OCI-LY7 (cell line): ENCODE measurements at regions not wholly inside any gene's neighbourhood (a gene's known extent, or its start where the extent isn't known, plus 50 kb on each side); places are given as distances from the start of the nearest gene placed in this dataset.

Experiments
- BruUV-seq: library from RNA; stranded (reverse); fragments of 400-500 nt; replicated peaks from 2 replicates; lab custom pipeline; 2021; lab: Mats Ljungman, UMichigan
- CTCF ChIA-PET: fragments of 300-600 bp; sonication (Branson Sonifier 250); formaldehyde crosslinking; loops from one replicate; lab custom pipeline; 2022; ENCODE audit warnings: antibody characterized with exemption; ENCODE audit not compliant: unreplicated experiment; lab: Charles Lee
- POLR2A ChIA-PET: fragments of 300-600 bp; sonication (Branson Sonifier 250); formaldehyde crosslinking; loops from one replicate; lab custom pipeline; 2022; ENCODE audit warnings: antibody characterized with exemption; lab: Charles Lee
- DNase-seq: peaks from one replicate; pipeline ENCODE4 v3.0.0-alpha.2; 2015; ENCODE audit warnings: low spot score
- H2AFZ ChIP-seq: fragments of 200-600 bp; sonication (generic), shearing (Covaris generic); 2 replicates; pipeline ENCODE4 v1.6.1; 2014; ENCODE audit warnings: mild to moderate bottlenecking, antibody characterized with exemption, low read length, moderate library complexity
- H3K27ac ChIP-seq: fragments of 200-600 bp; sonication (generic); 2 replicates; pipeline ENCODE4 v1.5.1; 2014; ENCODE audit warnings: mixed run types, low read depth, mild to moderate bottlenecking, moderate library complexity, low read length, inconsistent platforms; ENCODE audit not compliant: poor library complexity, severe bottlenecking
- H3K36me3 ChIP-seq: fragments of 200-600 bp; sonication (generic); 2 replicates; pipeline ENCODE4 v1.6.1; 2014; ENCODE audit warnings: mild to moderate bottlenecking, antibody characterized with exemption, low read length, moderate library complexity, mixed read lengths; ENCODE audit not compliant: insufficient read depth
- H3K4me1 ChIP-seq: fragments of 200-600 bp; sonication (generic); 2 replicates; pipeline ENCODE4 v1.5.1; 2014; ENCODE audit warnings: mild to moderate bottlenecking, low read length; ENCODE audit not compliant: insufficient read depth, poor library complexity, severe bottlenecking
- H3K4me2 ChIP-seq: fragments of 200-600 bp; sonication (generic); 2 replicates; pipeline ENCODE4 v1.6.1; 2014; ENCODE audit warnings: mild to moderate bottlenecking, low read length
- H3K4me3 ChIP-seq: fragments of 200-600 bp; sonication (generic); 2 replicates; pipeline ENCODE4 v1.5.1; 2014; ENCODE audit warnings: mild to moderate bottlenecking, low read depth, low read length; ENCODE audit not compliant: poor library complexity, severe bottlenecking
- H3K79me2 ChIP-seq: fragments of 200-600 bp; sonication (generic); 2 replicates; pipeline ENCODE4 v1.6.1; 2016; ENCODE audit warnings: low read depth, mild to moderate bottlenecking, low read length, moderate library complexity, mixed read lengths; ENCODE audit not compliant: insufficient read depth
- H3K9me2 ChIP-seq: fragments of 200-600 bp; sonication (generic); 2 replicates; pipeline ENCODE4 v1.6.1; 2016; ENCODE audit warnings: mild to moderate bottlenecking, low read length, mixed read lengths; ENCODE audit not compliant: insufficient read depth
- H3K9me3 ChIP-seq: fragments of 200-600 bp; sonication (generic); 2 replicates; pipeline ENCODE4 v1.6.1; 2014; ENCODE audit warnings: mild to moderate bottlenecking, mixed run types, low read length, mixed read lengths
- H4K20me1 ChIP-seq: fragments of 200-600 bp; sonication (generic); 2 replicates; pipeline ENCODE4 v1.6.1; 2014; ENCODE audit warnings: mild to moderate bottlenecking, antibody characterized with exemption, low read length, moderate library complexity, mixed read lengths; ENCODE audit not compliant: insufficient read depth
- EZH2phosphoT487 ChIP-seq: fragments of 200-600 bp; sonication (generic); IDR thresholded peaks from 2 replicates; pipeline ENCODE4 v1.6.1; 2018; ENCODE audit warnings: low read depth, borderline replicate concordance, mild to moderate bottlenecking, mixed run types, antibody characterized with exemption, low read length, moderate library complexity, mixed read lengths
- intact Hi-C: fragments of 100-400 bp; cut with micrococcal nuclease; formaldehyde crosslinking; loops from one replicate; pipeline ENCODE4 v1.10.0; 2022; ENCODE audit not compliant: unreplicated experiment
- TF ChIP-seq, protein P1 (sequence below): fragments of 200-600 bp; sonication (generic); conservative IDR thresholded peaks from 2 replicates; pipeline ENCODE4 v1.5.1; 2014; ENCODE audit warnings: mild to moderate bottlenecking, antibody characterized with exemption, low read length, moderate library complexity, mixed read lengths

DNA sequence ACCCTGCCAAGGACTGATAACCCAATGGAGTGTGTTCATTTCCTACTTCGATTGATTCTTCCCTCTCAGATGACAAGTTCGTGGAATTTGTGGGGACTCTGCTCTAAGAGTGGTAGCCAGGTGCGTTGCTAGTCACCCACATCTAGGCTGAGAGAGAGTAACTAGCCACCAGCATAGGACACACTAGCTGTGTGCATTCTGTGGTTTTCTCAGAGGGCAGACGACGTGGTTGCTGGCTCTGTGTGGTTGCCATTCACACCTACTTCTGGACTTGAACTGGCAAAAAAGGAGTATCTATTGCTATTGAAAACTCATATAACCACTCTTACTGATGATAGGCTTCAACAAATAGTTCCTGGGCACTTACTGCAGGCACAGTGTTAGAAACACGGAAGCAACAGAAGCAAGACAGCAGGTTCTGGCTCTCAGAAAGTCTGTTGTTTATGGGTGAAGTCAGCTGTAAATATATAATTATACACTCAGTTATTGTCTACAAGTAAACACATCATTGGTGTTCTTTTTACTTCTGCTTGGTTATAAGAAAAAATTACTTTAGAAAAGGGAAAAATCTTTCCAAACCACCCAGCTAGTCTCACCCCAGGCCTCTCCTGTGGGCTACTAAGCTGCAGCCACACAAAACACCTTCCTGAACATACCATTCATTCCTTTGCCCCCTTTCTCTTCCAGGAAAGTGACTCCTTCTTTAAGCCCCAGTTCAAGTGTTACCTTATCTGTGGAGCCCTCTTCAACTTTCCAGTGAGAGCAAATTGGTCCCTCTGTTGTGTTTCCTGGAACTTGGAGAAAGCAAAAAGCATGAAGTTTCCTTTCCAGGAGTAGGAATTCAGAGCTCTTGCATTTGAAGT is 151.1 kb upstream of the HAPLN1 start:
- no TSS peak for BruUV-seq
- Histone ChIP-seq H3K9me2 (no peaks in the 10 kb centered on the region), H3K4me3 (no peak overlapping the region), H3K4me2 (no peak overlapping the region), H3K79me2 (no peaks in the 10 kb centered on the region), H3K36me3 (no peaks in the 10 kb centered on the region), H3K9me3 (no peaks in the 10 kb centered on the region), H3K27ac (no peak overlapping the region), H2AFZ (no peak overlapping the region), H3K4me1 (no peaks in the 10 kb centered on the region), H4K20me1 (no peaks in the 10 kb centered on the region)
- no peak for TF ChIP-seq EZH2phosphoT487
- TF ChIP-seq, protein P1, sequence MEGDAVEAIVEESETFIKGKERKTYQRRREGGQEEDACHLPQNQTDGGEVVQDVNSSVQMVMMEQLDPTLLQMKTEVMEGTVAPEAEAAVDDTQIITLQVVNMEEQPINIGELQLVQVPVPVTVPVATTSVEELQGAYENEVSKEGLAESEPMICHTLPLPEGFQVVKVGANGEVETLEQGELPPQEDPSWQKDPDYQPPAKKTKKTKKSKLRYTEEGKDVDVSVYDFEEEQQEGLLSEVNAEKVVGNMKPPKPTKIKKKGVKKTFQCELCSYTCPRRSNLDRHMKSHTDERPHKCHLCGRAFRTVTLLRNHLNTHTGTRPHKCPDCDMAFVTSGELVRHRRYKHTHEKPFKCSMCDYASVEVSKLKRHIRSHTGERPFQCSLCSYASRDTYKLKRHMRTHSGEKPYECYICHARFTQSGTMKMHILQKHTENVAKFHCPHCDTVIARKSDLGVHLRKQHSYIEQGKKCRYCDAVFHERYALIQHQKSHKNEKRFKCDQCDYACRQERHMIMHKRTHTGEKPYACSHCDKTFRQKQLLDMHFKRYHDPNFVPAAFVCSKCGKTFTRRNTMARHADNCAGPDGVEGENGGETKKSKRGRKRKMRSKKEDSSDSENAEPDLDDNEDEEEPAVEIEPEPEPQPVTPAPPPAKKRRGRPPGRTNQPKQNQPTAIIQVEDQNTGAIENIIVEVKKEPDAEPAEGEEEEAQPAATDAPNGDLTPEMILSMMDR: no peak
- intact Hi-C loops: no loop called here
- CTCF ChIA-PET: no interaction called here
- DNase-seq: no peak
- POLR2A ChIA-PET: no interaction called here

- no peaks in the 10 kb centered on the region for H4K20me1 ChIP-seq
- no peaks in the 10 kb centered on the region for H3K36me3 ChIP-seq
- no peaks in the 10 kb centered on the region for H3K79me2 ChIP-seq
- DNase-seq: no peak
- intact Hi-C loops: no loop called here
- ChIA-PET POLR2A (no interaction called here), CTCF (no interaction called here)
- no peak overlapping the region for H2AFZ ChIP-seq
- H3K9me3 ChIP-seq: no peaks in the 10 kb centered on the region
- H3K4me1 ChIP-seq: no peaks in the 10 kb centered on the region
- H3K4me2 ChIP-seq: no peak overlapping the region
- no peak overlapping the region for H3K27ac ChIP-seq
- no peaks in the 10 kb centered on the region for H3K9me2 ChIP-seq
- H3K4me3 ChIP-seq: no peak overlapping the region
- no peak for TF ChIP-seq EZH2phosphoT487
- TF ChIP-seq, protein P1: no peak
- BruUV-seq: no TSS peak
Measured at GRCh38 chr5:83866181-83866580, 145.5 kb upstream of the HAPLN1 start.

DNA sequence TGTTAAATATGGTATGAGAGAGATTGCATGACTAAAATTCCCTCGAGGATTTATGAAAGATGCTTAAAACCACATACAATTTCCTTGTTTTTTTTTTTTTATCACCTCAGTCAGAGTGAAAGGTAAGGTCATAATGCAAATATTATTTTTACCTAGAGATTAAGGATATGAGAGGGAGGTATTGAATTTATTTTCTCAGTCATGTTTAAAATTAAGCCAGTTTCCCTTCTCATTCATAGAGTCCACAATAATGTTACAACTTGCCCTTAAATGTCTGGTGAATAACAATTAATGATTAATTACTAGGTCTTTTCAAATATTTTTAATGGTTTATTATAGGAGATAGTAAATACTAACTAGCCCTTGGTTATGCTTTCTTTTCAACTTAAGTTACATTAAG is 144.9 kb upstream of the HAPLN1 start:
- Histone ChIP-seq H3K4me2 (no peak overlapping the region), H3K4me3 (no peak overlapping the region), H4K20me1 (no peaks in the 10 kb centered on the region), H3K9me2 (no peaks in the 10 kb centered on the region), H3K79me2 (no peaks in the 10 kb centered on the region), H3K36me3 (no peaks in the 10 kb centered on the region), H3K9me3 (no peaks in the 10 kb centered on the region), H3K4me1 (no peaks in the 10 kb centered on the region), H3K27ac (no peak overlapping the region), H2AFZ (no peak overlapping the region)
- no TSS peak for BruUV-seq
- DNase-seq: no peak
- intact Hi-C loops: no loop called here
- POLR2A ChIA-PET: no interaction called here
- TF ChIP-seq EZH2phosphoT487: no peak
- TF ChIP-seq, protein P1: no peak
- CTCF ChIA-PET: no interaction called here
